ENCODE measurements at regions not wholly inside any gene's neighbourhood (a gene's known extent, or its start where the extent isn't known, plus 50 kb on each side); places are given as distances from the start of the nearest gene placed in this dataset.

DNA sequence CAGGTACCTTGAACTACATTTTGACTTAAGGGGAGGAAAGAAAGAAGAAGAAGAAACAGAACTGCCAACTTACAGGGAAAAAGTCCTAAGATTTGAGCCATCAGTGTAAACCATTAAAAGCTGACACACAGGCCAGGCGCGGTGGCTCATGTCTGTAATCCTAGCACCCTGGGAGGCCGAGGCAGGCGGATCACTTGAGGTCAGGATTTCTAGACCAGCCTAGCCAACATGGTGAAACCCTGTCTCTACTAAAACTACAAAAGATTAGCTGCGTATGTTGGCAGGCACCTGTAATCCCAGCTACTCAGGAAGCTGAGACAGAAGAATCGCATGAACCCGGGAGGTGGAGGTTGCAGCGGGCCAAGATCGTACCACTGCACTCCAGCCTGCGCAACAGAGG is 389.7 kb upstream of the FAM241A start:
- no peaks in the 10 kb centered on the region for H3K36me3 ChIP-seq (ENCODE audit: low read length)
- no peak overlapping the region for H3K4me3 ChIP-seq (ENCODE audit: insufficient read depth, low read length, poor library complexity, severe bottlenecking)
- no peak overlapping the region for H3K4me2 ChIP-seq (ENCODE audit: low read depth, low read length, poor library complexity, severe bottlenecking)
- no peaks in the 10 kb centered on the region for H3K79me2 ChIP-seq (ENCODE audit: insufficient read depth, low read length)
- H4K20me1 ChIP-seq (ENCODE audit: low read depth, low read length): no peaks in the 10 kb centered on the region
- no peaks in the 10 kb centered on the region for H3K27me3 ChIP-seq (ENCODE audit: low read length)
- H3K9me3 ChIP-seq (ENCODE audit: insufficient read depth, low read length): no peaks in the 10 kb centered on the region
- no peaks in the 10 kb centered on the region for H3K9me2 ChIP-seq (replicated peaks; ENCODE audit: insufficient read depth, low read length)
- no peak overlapping the region for H2AFZ ChIP-seq (ENCODE audit: low read depth, low read length, severe bottlenecking)
- H3F3A ChIP-seq (ENCODE audit: insufficient read depth): no peaks in the 10 kb centered on the region
- H3K27ac ChIP-seq (ENCODE audit: low read depth, low read length): no peak overlapping the region
- no peak overlapping the region for H3K9ac ChIP-seq (ENCODE audit: low read length)
- TF ChIP-seq, protein P1, sequence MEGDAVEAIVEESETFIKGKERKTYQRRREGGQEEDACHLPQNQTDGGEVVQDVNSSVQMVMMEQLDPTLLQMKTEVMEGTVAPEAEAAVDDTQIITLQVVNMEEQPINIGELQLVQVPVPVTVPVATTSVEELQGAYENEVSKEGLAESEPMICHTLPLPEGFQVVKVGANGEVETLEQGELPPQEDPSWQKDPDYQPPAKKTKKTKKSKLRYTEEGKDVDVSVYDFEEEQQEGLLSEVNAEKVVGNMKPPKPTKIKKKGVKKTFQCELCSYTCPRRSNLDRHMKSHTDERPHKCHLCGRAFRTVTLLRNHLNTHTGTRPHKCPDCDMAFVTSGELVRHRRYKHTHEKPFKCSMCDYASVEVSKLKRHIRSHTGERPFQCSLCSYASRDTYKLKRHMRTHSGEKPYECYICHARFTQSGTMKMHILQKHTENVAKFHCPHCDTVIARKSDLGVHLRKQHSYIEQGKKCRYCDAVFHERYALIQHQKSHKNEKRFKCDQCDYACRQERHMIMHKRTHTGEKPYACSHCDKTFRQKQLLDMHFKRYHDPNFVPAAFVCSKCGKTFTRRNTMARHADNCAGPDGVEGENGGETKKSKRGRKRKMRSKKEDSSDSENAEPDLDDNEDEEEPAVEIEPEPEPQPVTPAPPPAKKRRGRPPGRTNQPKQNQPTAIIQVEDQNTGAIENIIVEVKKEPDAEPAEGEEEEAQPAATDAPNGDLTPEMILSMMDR (IDR thresholded peaks at IDR 0.05; ENCODE audit: insufficient read depth, low read length, poor library complexity, severe bottlenecking): no peak
- TF ChIP-seq EZH2phosphoT487 (conservative IDR thresholded peaks at IDR 0.05; ENCODE audit: low read length): no peak

DNA sequence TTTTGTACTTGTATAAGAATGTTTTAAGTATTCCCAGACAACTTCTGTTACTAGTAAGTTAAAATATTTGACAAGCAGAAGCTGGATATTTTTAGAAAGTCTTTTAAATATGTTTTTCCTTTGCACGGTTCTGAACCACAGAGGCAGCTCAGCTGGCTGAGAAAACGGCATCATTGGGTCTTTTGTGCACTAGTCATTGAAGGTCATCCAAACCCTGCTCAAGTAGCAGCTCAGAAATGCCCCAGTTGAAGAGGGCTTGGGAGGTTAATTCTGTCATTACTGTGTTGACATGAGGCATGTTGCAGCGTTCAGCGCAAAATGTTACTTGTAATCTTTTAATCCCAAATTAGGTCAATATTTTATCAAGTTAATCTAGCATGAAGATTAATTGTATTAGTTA is 383.7 kb upstream of the FAM241A start:
- Histone ChIP-seq H3K36me3 (ENCODE audit: low read length) (no peaks in the 10 kb centered on the region), H3K27me3 (ENCODE audit: low read length) (no peaks in the 10 kb centered on the region), H4K20me1 (ENCODE audit: low read depth, low read length) (no peaks in the 10 kb centered on the region), H3F3A (ENCODE audit: insufficient read depth) (no peaks in the 10 kb centered on the region), H3K9me3 (ENCODE audit: insufficient read depth, low read length) (no peaks in the 10 kb centered on the region), H2AFZ (ENCODE audit: low read depth, low read length, severe bottlenecking) (no peak overlapping the region), H3K79me2 (ENCODE audit: insufficient read depth, low read length) (no peaks in the 10 kb centered on the region), H3K27ac (ENCODE audit: low read depth, low read length) (no peak overlapping the region), H3K9me2 (replicated peaks; ENCODE audit: insufficient read depth, low read length) (no peaks in the 10 kb centered on the region), H3K9ac (ENCODE audit: low read length) (no peak overlapping the region), H3K4me2 (ENCODE audit: low read depth, low read length, poor library complexity, severe bottlenecking) (no peak overlapping the region), H3K4me3 (ENCODE audit: insufficient read depth, low read length, poor library complexity, severe bottlenecking) (no peak overlapping the region)
- no peak for TF ChIP-seq EZH2phosphoT487 (conservative IDR thresholded peaks at IDR 0.05; ENCODE audit: low read length)
- TF ChIP-seq, protein P1 (IDR thresholded peaks at IDR 0.05; ENCODE audit: insufficient read depth, low read length, poor library complexity, severe bottlenecking): no peak

DNA sequence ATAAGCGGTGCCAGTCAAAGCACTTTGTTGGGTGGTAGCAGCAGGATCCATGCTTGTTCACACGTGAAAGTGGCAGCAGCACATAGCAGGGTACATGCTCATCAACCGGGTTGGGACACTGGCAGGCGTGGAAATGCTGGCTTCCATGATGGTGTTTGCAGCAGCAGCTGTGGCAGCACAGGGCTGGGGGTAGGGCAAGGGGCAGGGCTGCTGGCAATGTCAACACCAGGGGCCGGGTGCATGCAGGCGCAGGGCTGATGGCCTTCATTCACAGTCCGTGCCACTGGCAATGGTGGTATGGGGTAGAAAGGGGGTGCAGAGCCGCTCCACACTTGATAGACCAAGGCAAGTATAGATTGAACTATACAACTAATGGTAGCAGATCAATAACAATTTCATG is 374.7 kb upstream of the FAM241A start:
- Histone ChIP-seq H3K9ac (ENCODE audit: low read length) (no peak overlapping the region), H3K9me2 (replicated peaks; ENCODE audit: insufficient read depth, low read length) (no peaks in the 10 kb centered on the region), H3K4me2 (ENCODE audit: low read depth, low read length, poor library complexity, severe bottlenecking) (no peak overlapping the region), H4K20me1 (ENCODE audit: low read depth, low read length) (no peaks in the 10 kb centered on the region), H2AFZ (ENCODE audit: low read depth, low read length, severe bottlenecking) (no peak overlapping the region), H3K27me3 (ENCODE audit: low read length) (no peaks in the 10 kb centered on the region), H3K36me3 (ENCODE audit: low read length) (no peaks in the 10 kb centered on the region), H3K27ac (ENCODE audit: low read depth, low read length) (no peak overlapping the region), H3K9me3 (ENCODE audit: insufficient read depth, low read length) (no peaks in the 10 kb centered on the region), H3F3A (ENCODE audit: insufficient read depth) (no peaks in the 10 kb centered on the region), H3K79me2 (ENCODE audit: insufficient read depth, low read length) (no peaks in the 10 kb centered on the region), H3K4me3 (ENCODE audit: insufficient read depth, low read length, poor library complexity, severe bottlenecking) (no peak overlapping the region)
- TF ChIP-seq EZH2phosphoT487 (conservative IDR thresholded peaks at IDR 0.05; ENCODE audit: low read length): no peak
- TF ChIP-seq, protein P1 (IDR thresholded peaks at IDR 0.05; ENCODE audit: insufficient read depth, low read length, poor library complexity, severe bottlenecking): no peak
